ENCODE measurements at regions not wholly inside any gene's neighbourhood (a gene's known extent, or its start where the extent isn't known, plus 50 kb on each side); places are given as distances from the start of the nearest gene placed in this dataset.

- H3K4me2 ChIP-seq (ENCODE audit: low read length) = peak overlapping the region; percentile 70; the same call in 1 of the 2 replicates
- no peak overlapping the region for H3K4me3 ChIP-seq (ENCODE audit: low read length)
- peaks cover 26% of the 10 kb centered on the region for H3K4me1 ChIP-seq (ENCODE audit: low read length)
- H3K27me3 ChIP-seq (ENCODE audit: low read depth, low read length) = 0 out of 2 replicates have a peak, but pooled peaks cover 8% of the 10 kb centered on the region
- H3K9me3 ChIP-seq (ENCODE audit: insufficient read depth, low read length) = no peaks in the 10 kb centered on the region
- no peak overlapping the region for H3K9ac ChIP-seq (ENCODE audit: low read length)
- no peaks in the 10 kb centered on the region for H4K20me1 ChIP-seq (ENCODE audit: insufficient read depth, low read length)
- H3K79me2 ChIP-seq (ENCODE audit: low read length) = no peaks in the 10 kb centered on the region
- H3K27ac ChIP-seq (ENCODE audit: low read length) = no peak overlapping the region
- H2AFZ ChIP-seq (ENCODE audit: low read depth, low read length) = no peak overlapping the region
- TF ChIP-seq EZH2phosphoT487 (IDR thresholded peaks at IDR 0.05; ENCODE audit: low read depth) (no peak), CTCF (IDR thresholded peaks at IDR 0.05; ENCODE audit: low read depth, low read length) (no peak)
- H3K36me3 ChIP-seq (replicated peaks; ENCODE audit: low read depth, low read length) = no peaks in the 10 kb centered on the region
Measured at GRCh38 chr2:181376999-181377398, 80.2 kb upstream of the ITGA4 start.

GRCh38 chr2:181378491-181378890 lies 78.7 kb upstream of the ITGA4 start:
- 0 out of 2 replicates have a peak, but pooled peaks cover 8% of the 10 kb centered on the region for H3K27me3 ChIP-seq (ENCODE audit: low read depth, low read length)
- no peak overlapping the region for H2AFZ ChIP-seq (ENCODE audit: low read depth, low read length)
- H3K4me3 ChIP-seq (ENCODE audit: low read length) = no peak overlapping the region
- no peaks in the 10 kb centered on the region for H3K9me3 ChIP-seq (ENCODE audit: insufficient read depth, low read length)
- H3K36me3 ChIP-seq (replicated peaks; ENCODE audit: low read depth, low read length) = no peaks in the 10 kb centered on the region
- H3K79me2 ChIP-seq (ENCODE audit: low read length) = no peaks in the 10 kb centered on the region
- no peak overlapping the region for H3K27ac ChIP-seq (ENCODE audit: low read length)
- no peak overlapping the region for H3K4me2 ChIP-seq (ENCODE audit: low read length)
- H4K20me1 ChIP-seq (ENCODE audit: insufficient read depth, low read length) = no peaks in the 10 kb centered on the region
- no peak overlapping the region for H3K9ac ChIP-seq (ENCODE audit: low read length)
- TF ChIP-seq CTCF (IDR thresholded peaks at IDR 0.05; ENCODE audit: low read depth, low read length) (no peak), EZH2phosphoT487 (IDR thresholded peaks at IDR 0.05; ENCODE audit: low read depth) (no peak)
- peaks cover 26% of the 10 kb centered on the region for H3K4me1 ChIP-seq (ENCODE audit: low read length)

GRCh38 chr2:181380581-181380980 lies 76.6 kb upstream of the ITGA4 start:
- Histone ChIP-seq H3K4me2 (ENCODE audit: low read length) (peak overlapping the region; percentile 55), H3K27me3 (ENCODE audit: low read depth, low read length) (0 out of 2 replicates have a peak, but pooled peaks cover 8% of the 10 kb centered on the region), H2AFZ (ENCODE audit: low read depth, low read length) (no peak overlapping the region), H3K9ac (ENCODE audit: low read length) (no peak overlapping the region), H3K36me3 (replicated peaks; ENCODE audit: low read depth, low read length) (no peaks in the 10 kb centered on the region), H4K20me1 (ENCODE audit: insufficient read depth, low read length) (no peaks in the 10 kb centered on the region), H3K4me1 (ENCODE audit: low read length) (peaks cover 15% of the 10 kb centered on the region), H3K4me3 (ENCODE audit: low read length) (peak overlapping the region; percentile 45), H3K27ac (ENCODE audit: low read length) (no peak overlapping the region), H3K79me2 (ENCODE audit: low read length) (no peaks in the 10 kb centered on the region), H3K9me3 (ENCODE audit: insufficient read depth, low read length) (no peaks in the 10 kb centered on the region)
- TF ChIP-seq EZH2phosphoT487 (IDR thresholded peaks at IDR 0.05; ENCODE audit: low read depth) = no peak
- no peak for TF ChIP-seq CTCF (IDR thresholded peaks at IDR 0.05; ENCODE audit: low read depth, low read length)

- 0 out of 2 replicates have a peak, but pooled peaks cover 3% of the 10 kb centered on the region for H3K4me1 ChIP-seq (ENCODE audit: low read length)
- H2AFZ ChIP-seq (ENCODE audit: low read depth, low read length) = no peak overlapping the region
- no peak overlapping the region for H3K9ac ChIP-seq (ENCODE audit: low read length)
- no peaks in the 10 kb centered on the region for H3K79me2 ChIP-seq (ENCODE audit: low read length)
- H4K20me1 ChIP-seq (ENCODE audit: insufficient read depth, low read length) = no peaks in the 10 kb centered on the region
- no peak overlapping the region for H3K27ac ChIP-seq (ENCODE audit: low read length)
- no peak overlapping the region for H3K4me2 ChIP-seq (ENCODE audit: low read length)
- no peak overlapping the region for H3K4me3 ChIP-seq (ENCODE audit: low read length)
- no peaks in the 10 kb centered on the region for H3K27me3 ChIP-seq (ENCODE audit: low read depth, low read length)
- H3K36me3 ChIP-seq (replicated peaks; ENCODE audit: low read depth, low read length) = no peaks in the 10 kb centered on the region
- H3K9me3 ChIP-seq (ENCODE audit: insufficient read depth, low read length) = no peaks in the 10 kb centered on the region
- TF ChIP-seq EZH2phosphoT487 (IDR thresholded peaks at IDR 0.05; ENCODE audit: low read depth) = no peak
- TF ChIP-seq CTCF (IDR thresholded peaks at IDR 0.05; ENCODE audit: low read depth, low read length) = no peak
Measured at GRCh38 chr2:181384923-181385322, 72.3 kb upstream of the ITGA4 start.
